RWPE2 (cell line): ENCODE measurements at regions not wholly inside any gene's neighbourhood (a gene's known extent, or its start where the extent isn't known, plus 50 kb on each side); places are given as distances from the start of the nearest gene placed in this dataset.

Source experiments
- ATAC-seq: fragments of 200-7000 bp; cut with Tn5 transposase; 3 replicates; pipeline ENCODE4 v1.9.1; 2021; ENCODE audit warnings: low read depth
- DNase-seq: peaks from one replicate; pipeline ENCODE4 v3.0.0-alpha.2; 2020; ENCODE audit warnings: low spot score
- H3K27ac ChIP-seq: fragments of 450-650 bp; 2 replicates; pipeline ENCODE4 v1.5.1; 2017; ENCODE audit warnings: mild to moderate bottlenecking; ENCODE audit not compliant: poor library complexity, severe bottlenecking
- H3K27me3 ChIP-seq: fragments of 250-450 bp; sonication (Bioruptor Pico); 2 replicates; pipeline ENCODE4 v1.5.1; 2021; ENCODE audit warnings: mild to moderate bottlenecking, moderate library complexity; ENCODE audit not compliant: insufficient read depth, poor library complexity, severe bottlenecking
- H3K36me3 ChIP-seq: fragments of 250-450 bp; sonication (Bioruptor Pico); 2 replicates; pipeline ENCODE4 v1.5.1; 2020; ENCODE audit warnings: low read depth, mild to moderate bottlenecking, moderate library complexity
- H3K4me1 ChIP-seq: fragments of 250-450 bp; sonication (Bioruptor Pico); 2 replicates; pipeline ENCODE4 v1.5.1; 2021; ENCODE audit warnings: mild to moderate bottlenecking, moderate library complexity; ENCODE audit not compliant: insufficient read depth, poor library complexity, severe bottlenecking
- H3K4me3 ChIP-seq: fragments of 250-450 bp; sonication (Bioruptor Pico); 2 replicates; pipeline ENCODE4 v1.5.1; 2021; ENCODE audit warnings: mild to moderate bottlenecking, moderate library complexity; ENCODE audit not compliant: severe bottlenecking
- H3K9me3 ChIP-seq: fragments of 250-450 bp; sonication (Bioruptor Pico); 2 replicates; pipeline ENCODE4 v1.5.1; 2021; ENCODE audit warnings: mild to moderate bottlenecking, moderate library complexity; ENCODE audit not compliant: severe bottlenecking
- CTCF ChIP-seq: fragments of 450-650 bp; IDR thresholded peaks from one replicate; pipeline ENCODE4 v1.5.1; 2017; ENCODE audit warnings: mild to moderate bottlenecking, moderate library complexity; ENCODE audit not compliant: poor library complexity, severe bottlenecking

DNA sequence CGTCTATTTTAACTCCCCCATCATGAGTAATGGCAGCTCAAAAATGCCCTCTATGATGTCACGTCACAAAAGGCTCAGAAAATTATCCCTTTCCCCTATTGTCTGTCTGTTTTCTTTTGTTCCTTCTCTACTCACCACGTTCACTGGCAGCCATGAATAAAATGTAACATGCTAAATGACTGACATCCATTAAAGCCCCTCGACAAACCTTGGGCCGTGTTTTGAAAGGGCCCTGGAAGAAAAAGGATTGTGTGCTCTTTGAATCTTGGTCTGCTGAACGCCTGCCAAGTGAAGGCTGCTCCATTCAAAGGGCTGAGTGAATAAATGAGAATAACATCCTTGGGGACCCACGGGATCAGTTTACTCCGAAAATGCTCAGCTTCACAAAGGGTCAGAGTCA is 118.7 kb downstream of the RPS12 start:
- Histone ChIP-seq H3K4me3 (no peak overlapping the region), H3K36me3 (no peaks in the 10 kb centered on the region), H3K27ac (no peak overlapping the region), H3K9me3 (no peaks in the 10 kb centered on the region), H3K4me1 (no peaks in the 10 kb centered on the region), H3K27me3 (no peaks in the 10 kb centered on the region)
- DNase-seq, result no peak
- no peak for ATAC-seq
- TF ChIP-seq CTCF, result no peak

DNA sequence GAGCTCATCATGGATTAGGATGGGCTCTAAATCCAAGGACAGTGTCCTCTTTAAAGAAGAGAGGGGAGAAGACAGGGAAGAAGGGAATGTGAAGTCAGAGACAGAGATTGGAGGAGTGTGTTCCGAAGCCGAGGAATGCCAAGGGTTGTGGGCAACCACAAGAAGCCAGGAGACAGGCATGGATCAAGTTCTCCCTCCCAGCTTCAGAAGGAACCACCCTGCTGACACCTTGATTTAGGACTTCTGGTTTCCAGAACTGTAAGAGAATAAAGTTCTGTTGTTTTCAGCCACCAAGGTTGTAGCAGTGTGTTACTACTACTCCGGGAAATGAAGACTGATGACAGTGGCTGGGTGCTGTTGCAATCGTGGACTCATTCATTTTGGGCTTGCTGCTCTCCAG is 120.1 kb downstream of the RPS12 start:
- H3K4me3 ChIP-seq, result no peak overlapping the region
- no peaks in the 10 kb centered on the region for H3K27me3 ChIP-seq
- no peak for DNase-seq
- H3K27ac ChIP-seq, result no peak overlapping the region
- TF ChIP-seq CTCF, result no peak
- no peak for ATAC-seq
- no peaks in the 10 kb centered on the region for H3K4me1 ChIP-seq
- no peaks in the 10 kb centered on the region for H3K36me3 ChIP-seq
- no peaks in the 10 kb centered on the region for H3K9me3 ChIP-seq

DNA sequence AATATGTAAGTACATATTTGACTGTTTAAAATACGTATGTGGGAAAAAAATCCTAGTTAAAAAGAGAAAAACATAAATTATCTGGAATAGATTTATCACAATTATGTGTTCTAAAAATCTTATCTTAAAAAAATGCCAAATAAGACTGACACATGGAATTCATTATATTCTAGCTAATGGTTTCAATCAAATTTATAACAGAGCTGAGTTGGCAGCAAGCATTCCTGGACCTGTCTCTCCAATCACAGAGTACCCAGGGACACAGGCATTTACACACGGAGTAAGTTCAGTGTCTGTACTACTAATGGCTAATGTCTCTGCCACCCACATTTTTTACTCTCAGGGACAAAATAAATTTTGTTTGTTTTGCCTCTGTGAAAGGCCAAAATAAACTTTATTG is 122.3 kb downstream of the RPS12 start:
- no peak for DNase-seq
- Histone ChIP-seq H3K36me3 (no peaks in the 10 kb centered on the region), H3K4me1 (no peaks in the 10 kb centered on the region), H3K27ac (no peak overlapping the region), H3K27me3 (no peaks in the 10 kb centered on the region), H3K4me3 (no peak overlapping the region), H3K9me3 (no peaks in the 10 kb centered on the region)
- no peak for ATAC-seq
- no peak for TF ChIP-seq CTCF

- Histone ChIP-seq H3K9me3 (no peaks in the 10 kb centered on the region), H3K4me1 (no peaks in the 10 kb centered on the region), H3K36me3 (no peaks in the 10 kb centered on the region), H3K27me3 (no peaks in the 10 kb centered on the region), H3K27ac (no peak overlapping the region), H3K4me3 (no peak overlapping the region)
- TF ChIP-seq CTCF, result peak; percentile 71
- peak; percentile 38; the same call in 2 of the 3 replicates for ATAC-seq
- DNase-seq, result no peak
These were observed 123.1 kb downstream of the RPS12 start for GRCh38 chr6:132937466-132937906.

DNA sequence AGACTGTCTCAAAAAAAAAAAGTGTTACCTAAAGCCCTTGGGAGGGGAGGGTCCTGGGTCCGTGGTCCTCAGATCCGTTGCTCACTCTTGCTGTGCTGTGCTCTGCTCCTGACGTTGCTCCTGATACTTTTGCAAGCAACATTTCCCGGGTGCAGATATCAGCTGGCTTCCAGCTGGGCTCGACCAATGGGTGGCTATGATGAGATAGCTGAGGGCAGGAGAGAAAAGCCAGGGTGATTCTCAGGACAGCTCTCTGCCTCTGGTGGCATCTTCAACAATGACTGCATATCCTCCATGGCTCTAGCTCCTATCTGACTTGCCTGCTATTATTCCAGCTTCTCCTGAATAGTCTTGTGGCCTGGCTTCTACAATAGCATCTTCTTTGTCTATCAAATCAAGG is 134.5 kb downstream of the RPS12 start:
- no peak for TF ChIP-seq CTCF
- no peaks in the 10 kb centered on the region for H3K9me3 ChIP-seq
- H3K4me3 ChIP-seq, result no peak overlapping the region
- H3K36me3 ChIP-seq, result no peaks in the 10 kb centered on the region
- peaks cover 2% of the 10 kb centered on the region for H3K27me3 ChIP-seq
- no peaks in the 10 kb centered on the region for H3K4me1 ChIP-seq
- H3K27ac ChIP-seq, result no peak overlapping the region
- DNase-seq, result no peak
- ATAC-seq, result no peak
